ENCODE measurements at regions not wholly inside any gene's neighbourhood (a gene's known extent, or its start where the extent isn't known, plus 50 kb on each side); places are given as distances from the start of the nearest gene placed in this dataset.

GRCh38 chr18:1370552-1370951, 465.9 kb downstream of the ADCYAP1 start:
- TF ChIP-seq MAX (IDR thresholded peaks at IDR 0.05; ENCODE audit: low read depth, low read length), result no peak
- no peak for TF ChIP-seq CTCF (IDR thresholded peaks at IDR 0.05; ENCODE audit: low read depth, low read length)
